Right ventricle myocardium inferior (tissue), 1 donor: ENCODE measurements at regions not wholly inside any gene's neighbourhood (a gene's known extent, or its start where the extent isn't known, plus 50 kb on each side); places are given as distances from the start of the nearest gene placed in this dataset.
A peak's percentile ranks its signal among the peaks of the same experiment; 100 is the strongest.

Source experiments
- ATAC-seq: fragments of 200-7000 bp; cut with Tn5 transposase; one replicate; pipeline ENCODE4 v1.9.1; 2020; ENCODE audit warnings: mild to moderate bottlenecking, moderate library complexity
- DNase-seq: peaks from one replicate; pipeline ENCODE4 v3.0.0; 2021; ENCODE audit errors: missing footprints
- intact Hi-C: fragments of 100-400 bp; cut with DNase I; formaldehyde crosslinking; loops from one replicate; pipeline ENCODE4 v1.11.0; 2022
- donor health status: DM: no; HTN: yes; CAD: no; lungs with severe emphysema.

DNA sequence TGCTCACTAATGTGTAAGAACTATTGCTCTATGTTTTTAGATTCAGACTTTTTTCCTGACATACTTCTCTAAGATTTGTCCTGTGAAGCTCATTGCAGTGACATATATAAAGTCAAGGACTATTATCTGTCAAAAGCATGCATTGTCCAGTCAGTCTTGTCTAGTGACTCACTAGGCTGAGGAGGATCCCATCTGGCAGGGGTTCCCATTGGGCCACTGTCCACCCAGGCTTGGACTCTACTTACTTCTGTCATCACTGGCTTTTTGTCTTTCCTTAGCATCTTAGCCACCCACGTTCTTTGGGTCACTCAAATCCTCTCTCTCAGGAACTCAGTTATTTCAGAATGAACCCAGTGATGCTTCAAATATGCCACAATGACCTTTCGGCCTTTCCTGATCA, 132.6 kb upstream of the NABP1 start:
- intact Hi-C loops: no loop called here
- DNase-seq (no peak), ATAC-seq (no peak)

- intact Hi-C loops: no loop called here
- no peak for ATAC-seq
- no peak for DNase-seq
Observed at GRCh38 chr2:191552066-191552465, 125.9 kb upstream of the NABP1 start.

DNA sequence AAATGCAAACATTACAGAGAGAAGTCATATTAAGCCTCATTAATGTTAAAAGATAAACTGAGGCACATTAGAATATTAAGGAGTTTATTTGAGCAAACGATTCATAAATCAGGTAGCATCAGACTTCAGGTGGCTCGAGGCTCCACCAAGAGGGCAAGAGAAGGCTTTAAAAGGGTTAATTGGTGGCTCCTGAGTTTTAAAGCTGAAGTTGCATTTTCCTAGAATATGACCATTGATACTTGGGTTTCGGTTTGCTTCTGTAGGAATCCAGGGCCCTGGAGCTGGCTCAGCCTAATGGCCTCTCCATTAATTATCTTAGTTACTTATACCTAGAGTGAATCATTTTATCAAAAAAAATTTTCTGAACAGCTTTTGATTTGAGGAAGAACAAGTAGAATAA, 123.7 kb upstream of the NABP1 start:
- intact Hi-C loops: no loop called here
- no peak for DNase-seq
- ATAC-seq: no peak

DNA sequence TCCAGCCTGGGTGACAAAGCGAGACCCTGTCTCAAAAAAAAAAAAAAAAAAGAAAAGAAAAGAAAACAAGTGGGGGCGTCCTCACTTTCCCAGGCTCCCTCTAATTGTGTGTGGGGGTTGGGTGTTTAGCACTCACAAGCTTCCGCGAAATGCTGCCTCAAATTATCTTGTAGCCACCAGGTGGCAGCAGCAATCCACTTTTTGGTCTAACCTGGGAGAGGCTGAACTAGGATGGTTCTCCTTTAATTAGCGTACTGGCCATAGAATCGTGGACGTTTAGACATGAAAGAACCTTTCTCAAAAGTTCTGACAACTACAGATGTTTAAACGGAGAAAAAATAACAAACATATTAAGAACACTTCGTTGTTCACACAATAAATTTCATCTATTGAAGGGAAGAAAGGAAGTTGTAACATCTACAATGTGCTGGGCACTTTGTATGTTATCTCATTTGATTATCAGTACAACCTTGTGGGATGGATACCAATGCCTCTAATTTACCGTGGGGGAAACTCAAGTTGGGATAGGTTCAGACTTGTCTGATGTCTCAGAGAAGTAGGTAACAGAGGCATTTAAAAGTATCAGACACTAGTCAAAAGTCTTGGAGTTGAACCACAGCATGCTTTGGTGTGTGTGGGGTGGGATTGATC, 122.7 kb upstream of the NABP1 start:
- intact Hi-C loops: no loop called here
- ATAC-seq: peak; percentile 94

DNA sequence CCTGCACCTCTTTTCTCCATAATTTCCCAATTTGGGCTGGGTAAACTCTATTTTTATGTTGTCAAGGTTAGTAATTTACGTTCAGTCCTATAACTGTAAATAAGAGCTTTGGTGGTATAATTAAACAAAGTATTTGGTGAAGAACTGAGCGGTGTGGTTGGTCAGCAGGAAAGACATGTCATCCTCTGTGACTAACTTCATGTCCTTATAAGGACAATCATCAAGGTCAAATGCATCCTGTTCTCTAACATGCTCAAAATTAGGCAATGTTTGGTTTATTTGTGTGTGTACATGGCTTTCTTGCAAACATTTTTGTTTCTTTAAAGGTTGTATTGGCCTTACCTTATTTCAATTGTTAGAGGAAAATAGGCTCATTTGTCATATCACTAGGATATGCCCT, 121.5 kb upstream of the NABP1 start:
- ATAC-seq (no peak), DNase-seq (no peak)
- intact Hi-C loops: no loop called here

More for the DNA sequence above, 122.7 kb upstream of the NABP1 start:
- no peak for DNase-seq

GRCh38 chr2:191557841-191558240, 120.1 kb upstream of the NABP1 start:
- no peak for ATAC-seq

DNA sequence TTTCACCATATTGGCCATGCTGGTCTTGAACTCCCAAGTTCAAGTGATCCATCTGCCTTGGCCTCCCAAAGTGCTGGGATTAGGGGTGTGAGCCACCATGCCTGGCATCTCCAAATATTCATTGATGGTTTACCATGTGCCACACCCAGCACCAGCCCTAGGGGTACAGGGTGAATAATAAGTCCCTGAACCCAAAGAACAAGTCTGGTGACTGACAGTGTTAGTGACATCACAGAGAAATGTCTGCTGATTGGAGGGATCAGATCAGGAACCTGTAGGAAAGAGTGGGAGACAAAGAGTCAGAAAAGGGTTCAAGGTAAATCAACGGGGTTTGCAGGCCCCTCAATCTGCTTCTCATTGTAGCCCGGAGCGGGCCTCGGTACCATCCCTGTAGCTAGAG, 118.4 kb upstream of the NABP1 start:
- intact Hi-C loops: no loop called here
- ATAC-seq: no peak
- no peak for DNase-seq

More at GRCh38 chr2:191557841-191558240, 120.1 kb upstream of the NABP1 start:
- DNase-seq: no peak
- intact Hi-C loops: no loop called here

DNA sequence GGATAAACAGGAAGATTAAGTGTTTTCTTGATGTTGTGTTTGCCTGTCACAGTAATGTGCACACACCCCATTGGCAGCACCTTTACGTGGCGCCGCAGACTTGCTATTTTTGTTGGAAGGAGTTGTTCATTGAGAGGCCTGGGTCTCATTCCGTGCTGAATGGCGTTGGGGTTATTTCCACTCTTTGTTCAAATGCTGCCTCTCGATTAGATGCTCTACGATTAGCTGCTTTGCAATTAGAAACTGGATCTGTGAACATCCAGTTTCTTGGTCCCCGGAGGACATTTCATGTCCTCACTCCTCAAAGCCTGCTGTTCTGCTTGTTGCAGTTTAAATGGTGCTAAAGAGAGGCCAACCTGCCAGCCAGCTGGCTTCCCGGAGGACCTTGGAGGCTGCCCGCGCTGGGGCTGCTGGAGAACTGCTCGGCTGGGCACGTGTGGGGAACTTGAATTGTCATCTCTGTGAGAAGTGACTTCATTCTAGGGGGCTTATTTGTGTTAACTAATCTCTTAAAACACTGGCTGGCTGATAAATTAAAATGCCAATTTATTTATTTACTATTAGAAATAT, 117.4 kb upstream of the NABP1 start:
- ATAC-seq (no peak), DNase-seq (no peak)

GRCh38 chr2:191565120-191565519, 112.8 kb upstream of the NABP1 start:
- intact Hi-C loops: loop anchor here (5.0 to 10.0 kb wide), 2 partner anchors 127 to 600 kb away; no protein-coding TSS in a partner anchor
- DNase-seq (no peak), ATAC-seq (no peak)

More for the DNA sequence above, 117.4 kb upstream of the NABP1 start:
- intact Hi-C loops: loop anchor here (10.0 kb wide), 1 partner anchor 604 kb away; no protein-coding TSS in a partner anchor

DNA sequence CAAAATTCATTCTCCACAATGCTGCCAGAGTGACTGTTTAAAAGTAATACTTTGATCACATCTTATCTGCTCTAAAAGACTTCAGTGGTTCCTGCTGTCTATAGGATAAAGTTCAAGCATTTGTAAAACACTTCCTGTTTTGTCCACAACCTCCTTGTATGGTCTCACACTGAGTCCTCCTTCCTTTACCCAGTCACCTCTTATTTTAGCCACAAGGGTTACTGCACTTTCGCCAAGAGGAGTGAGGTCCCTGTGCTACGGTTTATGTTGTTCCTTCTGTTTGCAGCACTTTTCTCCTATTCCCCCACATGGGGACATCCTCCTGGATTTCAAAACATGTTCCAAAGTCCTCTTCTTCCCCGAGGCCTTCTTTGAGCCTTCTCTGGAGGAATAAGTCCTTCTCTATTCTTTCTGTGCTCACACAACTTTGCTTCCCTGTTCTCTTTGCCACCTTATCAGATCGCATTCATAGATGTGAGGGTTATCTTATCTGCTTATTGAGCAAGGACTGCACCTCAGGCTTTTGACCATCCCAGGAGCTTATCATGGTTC, 112.2 kb upstream of the NABP1 start:
- intact Hi-C loops: loop anchor here (5.0 to 10.0 kb wide), 2 partner anchors 127 to 599 kb away; no protein-coding TSS in a partner anchor
- DNase-seq (no peak), ATAC-seq (no peak)

DNA sequence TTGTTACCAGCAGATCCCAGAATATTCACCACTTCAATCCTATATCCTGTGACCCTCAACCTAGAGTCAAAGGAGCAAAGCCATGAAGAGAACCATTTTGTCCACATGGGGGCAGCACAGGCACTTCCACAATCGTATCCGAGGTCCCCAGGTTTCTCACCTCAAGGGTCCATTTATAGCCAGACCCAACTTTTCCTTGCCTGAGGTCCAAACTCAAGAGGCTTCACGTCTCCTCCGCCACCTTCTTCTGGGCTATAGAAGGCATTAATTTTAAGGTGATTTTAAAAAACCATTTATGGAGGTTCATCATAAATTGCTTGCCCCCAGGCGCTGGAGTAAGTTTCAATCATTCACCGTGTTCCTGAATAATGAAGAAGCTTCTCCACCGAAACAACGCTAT, 111.6 kb upstream of the NABP1 start:
- intact Hi-C loops: loop anchor here (5.0 to 10.0 kb wide), 2 partner anchors 126 to 598 kb away; no protein-coding TSS in a partner anchor
- ATAC-seq (no peak), DNase-seq (no peak)

- intact Hi-C loops: loop anchor here (5.0 to 10.0 kb wide), 2 partner anchors 125 to 598 kb away; no protein-coding TSS in a partner anchor
- ATAC-seq (no peak), DNase-seq (no peak)
Observed at GRCh38 chr2:191567206-191567605, 110.7 kb upstream of the NABP1 start.

GRCh38 chr2:191569025-191569424, 108.9 kb upstream of the NABP1 start:
- no peak for ATAC-seq
- intact Hi-C loops: loop anchor here (5.0 to 10.0 kb wide), 2 partner anchors 123 to 596 kb away; no protein-coding TSS in a partner anchor

DNA sequence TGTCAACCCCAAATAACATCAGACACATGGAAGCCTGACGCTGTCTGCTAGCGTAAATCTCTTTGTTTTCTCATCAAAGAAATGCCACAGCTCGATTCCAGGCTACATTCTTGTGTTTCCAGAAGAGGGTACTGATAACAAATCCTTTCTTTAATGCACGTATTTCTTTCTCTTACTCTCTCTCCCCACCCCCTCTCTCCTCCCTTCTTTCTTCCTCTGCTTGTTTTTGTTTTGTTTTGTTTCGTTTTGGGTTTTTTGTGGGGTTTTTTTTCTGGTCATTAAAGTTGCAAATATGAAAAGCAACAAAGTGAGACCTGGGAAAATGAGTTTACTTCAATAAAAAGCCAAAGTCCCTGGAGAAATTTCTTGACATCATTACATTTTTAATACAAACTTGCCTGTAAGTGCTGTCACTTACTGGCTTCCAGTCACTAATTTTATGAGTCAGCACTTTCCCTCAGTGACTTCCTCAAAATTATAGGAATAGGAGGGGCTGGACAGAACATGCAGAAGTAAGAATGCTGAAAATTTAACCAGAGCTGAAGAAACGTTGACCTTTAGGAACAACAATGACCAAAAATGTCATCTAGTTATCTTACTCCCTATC, 106.7 kb upstream of the NABP1 start:
- ATAC-seq (peak; percentile 70), DNase-seq (no peak)
- intact Hi-C loops: no loop called here

More at GRCh38 chr2:191569025-191569424, 108.9 kb upstream of the NABP1 start:
- DNase-seq: no peak

DNA sequence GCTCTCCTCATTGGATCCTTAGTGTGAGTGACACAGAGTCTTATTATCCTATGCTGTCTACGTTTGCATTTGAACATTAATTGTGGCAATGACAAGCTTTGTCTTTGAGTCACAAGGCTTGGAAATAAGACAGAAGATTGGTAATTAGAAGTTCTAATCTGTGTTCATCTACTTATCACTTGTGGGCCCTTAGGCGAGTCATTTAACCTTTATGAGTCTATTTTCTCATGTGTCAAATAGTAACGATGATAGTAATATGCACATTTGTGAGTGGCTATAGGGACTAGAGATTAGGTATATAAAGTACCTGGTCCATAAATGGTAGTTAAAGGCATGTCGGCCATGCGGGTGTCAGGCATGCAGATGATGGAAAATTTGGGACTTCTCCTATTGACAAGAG, 105.6 kb upstream of the NABP1 start:
- DNase-seq: no peak
- ATAC-seq: no peak
- intact Hi-C loops: no loop called here

GRCh38 chr2:191573216-191573615, 104.7 kb upstream of the NABP1 start:
- ATAC-seq (no peak), DNase-seq (no peak)
- intact Hi-C loops: no loop called here

DNA sequence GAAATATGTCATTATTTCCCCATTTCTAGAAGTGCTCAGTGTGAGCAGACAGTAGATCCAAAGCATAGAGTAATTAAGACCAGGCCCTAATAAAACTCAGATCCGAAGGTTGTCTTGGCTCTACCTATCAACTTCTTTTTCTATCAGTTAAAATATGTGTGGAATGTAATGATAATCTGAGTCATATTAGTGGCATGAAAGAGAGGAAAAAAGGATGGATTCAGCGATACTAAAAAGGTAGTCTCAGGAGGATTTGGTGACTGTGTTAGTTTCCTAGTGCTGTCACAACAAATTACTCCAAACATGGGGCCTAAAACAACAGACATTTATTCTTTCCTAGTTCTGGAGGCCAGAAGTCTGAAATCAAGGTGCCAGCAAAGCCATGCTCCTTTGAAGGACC, 103.7 kb upstream of the NABP1 start:
- DNase-seq (no peak), ATAC-seq (no peak)
- intact Hi-C loops: no loop called here

DNA sequence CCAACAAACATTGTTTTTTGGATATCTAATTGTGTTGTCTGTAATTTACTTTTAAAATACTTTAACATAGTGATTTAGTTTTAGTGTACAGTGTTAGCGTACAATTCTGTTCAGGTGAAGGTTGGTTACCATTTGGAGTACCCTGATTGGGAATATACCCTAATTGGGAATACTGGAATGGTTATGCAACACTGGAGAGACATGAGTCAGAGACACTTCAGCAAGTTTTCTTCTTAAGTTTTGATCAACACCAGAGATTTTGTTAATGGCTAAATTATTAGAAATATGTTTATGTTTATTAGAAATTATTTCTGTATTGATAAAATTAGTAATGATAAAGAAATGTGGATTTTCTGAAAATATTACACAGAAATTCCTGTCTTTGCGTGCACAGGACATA, 100.3 kb upstream of the NABP1 start:
- intact Hi-C loops: no loop called here
- no peak for DNase-seq

DNA sequence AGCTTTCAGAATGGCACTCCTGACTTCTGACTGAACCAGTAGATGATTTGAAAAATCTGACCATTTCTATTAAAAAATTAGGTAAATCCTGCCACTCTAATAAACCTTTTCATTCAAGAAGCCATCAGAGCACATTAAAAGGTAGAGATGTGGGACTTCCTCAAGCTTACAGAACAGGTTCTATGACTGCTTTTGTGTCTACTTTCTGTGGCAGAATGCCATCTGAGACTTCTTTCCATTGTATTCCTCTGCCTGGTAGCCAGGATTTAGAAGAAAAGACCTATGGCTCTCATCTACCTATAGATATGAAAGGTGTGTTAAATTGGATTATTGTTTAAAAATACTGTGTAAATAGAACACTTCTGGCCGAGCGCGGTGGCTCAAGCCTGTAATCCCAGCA, 99.9 kb upstream of the NABP1 start:
- intact Hi-C loops: no loop called here

More for the DNA sequence above, 100.3 kb upstream of the NABP1 start:
- ATAC-seq: no peak

GRCh38 chr2:191580581-191580980, 97.4 kb upstream of the NABP1 start:
- DNase-seq (no peak), ATAC-seq (no peak)
- intact Hi-C loops: no loop called here

More for the DNA sequence above, 99.9 kb upstream of the NABP1 start:
- DNase-seq (no peak), ATAC-seq (no peak)
